Neural cell (in vitro differentiated cells): ENCODE measurements at regions not wholly inside any gene's neighbourhood (a gene's known extent, or its start where the extent isn't known, plus 50 kb on each side); places are given as distances from the start of the nearest gene placed in this dataset.

ENCODE experiments used
- CTCF ChIP-seq: fragments of 450-650 bp; IDR thresholded peaks from 2 replicates; pipeline ENCODE4 v1.5.1; 2014; ENCODE audit warnings: antibody characterized with exemption, mild to moderate bottlenecking, moderate library complexity; ENCODE audit not compliant: poor library complexity, severe bottlenecking
- EP300 ChIP-seq: fragments of 450-650 bp; conservative IDR thresholded peaks from 2 replicates; pipeline ENCODE4 v1.6.1; 2014; ENCODE audit warnings: antibody characterized with exemption, mild to moderate bottlenecking, moderate library complexity; ENCODE audit not compliant: poor library complexity, severe bottlenecking
- REST ChIP-seq: IDR thresholded peaks from 2 replicates; pipeline ENCODE4 v1.6.1; 2012; ENCODE audit warnings: borderline replicate concordance

GRCh38 chr18:66264130-66264529, 339.8 kb downstream of the CDH19 start:
- TF ChIP-seq REST (no peak), CTCF (no peak), EP300 (no peak)
